WTC11 (cell line): ENCODE measurements at regions not wholly inside any gene's neighbourhood (a gene's known extent, or its start where the extent isn't known, plus 50 kb on each side); places are given as distances from the start of the nearest gene placed in this dataset.
A peak's percentile ranks its signal among the peaks of the same experiment; 100 is the strongest.
"Not testable (repeated sequence)": the region's sequence is repeated elsewhere in the genome, so short reads cannot be mapped to it uniquely, and the experiment has no call there.

ENCODE experiments used
- ATAC-seq: fragments of 200-7000 bp; cut with Tn5 transposase; 2 replicates; pipeline ENCODE4 v1.10.0; 2021; ENCODE audit warnings: mild to moderate bottlenecking, moderate library complexity
- CTCF ChIA-PET: fragments of 300-600 bp; sonication (Branson Sonifier 250); formaldehyde crosslinking; loops from one replicate; lab custom pipeline; 2021; ENCODE audit warnings: antibody characterized with exemption; lab: Charles Lee
- POLR2A ChIA-PET: fragments of 350-600 bp; sonication (Branson Sonifier 250); formaldehyde crosslinking; loops from one replicate; lab custom pipeline; 2021; ENCODE audit warnings: antibody characterized with exemption; lab: Charles Lee
- DNase-seq: peaks from one replicate; pipeline ENCODE4 v3.0.0; 2021; ENCODE audit warnings: low spot score
- H3K27ac Mint-ChIP-seq: 2 replicates; pipeline ENCODE4 v1.8.0; 2021; ENCODE audit warnings: mixed read lengths
- H3K27me3 Mint-ChIP-seq: 2 replicates; pipeline ENCODE4 v1.8.0; 2021; ENCODE audit warnings: low read depth, mild to moderate bottlenecking, moderate library complexity, mixed read lengths
- H3K36me3 Mint-ChIP-seq: 2 replicates; pipeline ENCODE4 v1.8.0; 2021; ENCODE audit warnings: mixed read lengths
- H3K4me1 Mint-ChIP-seq: 2 replicates; pipeline ENCODE4 v1.8.0; 2022; ENCODE audit warnings: mixed read lengths
- H3K4me3 Mint-ChIP-seq: 2 replicates; pipeline ENCODE4 v1.8.0; 2021; ENCODE audit warnings: mild to moderate bottlenecking, moderate library complexity, mixed read lengths
- H3K9me3 Mint-ChIP-seq: 2 replicates; pipeline ENCODE4 v1.8.0; 2021; ENCODE audit warnings: mixed read lengths
- ATF3 ChIP-seq: sonication (generic); formaldehyde crosslinking; conservative IDR thresholded peaks from 2 replicates; pipeline ENCODE4 v1.8.1; 2022; ENCODE audit warnings: mild to moderate bottlenecking, missing genetic modification reagents
- E2F1 ChIP-seq: sonication (generic); formaldehyde crosslinking; IDR thresholded peaks from 2 replicates; pipeline ENCODE4 v1.8.0; 2022; ENCODE audit warnings: mild to moderate bottlenecking, missing genetic modification reagents
- FOXP1 ChIP-seq: sonication (generic); formaldehyde crosslinking; IDR thresholded peaks from 2 replicates; pipeline ENCODE4 v1.8.0; 2022; ENCODE audit warnings: missing genetic modification reagents, mild to moderate bottlenecking, moderate library complexity, borderline replicate concordance
- GABPB1 ChIP-seq: sonication (generic); formaldehyde crosslinking; IDR thresholded peaks from 2 replicates; pipeline ENCODE4 v1.8.1; 2023; ENCODE audit warnings: mild to moderate bottlenecking, missing genetic modification reagents
- HMGXB4 ChIP-seq: sonication (generic); formaldehyde crosslinking; IDR thresholded peaks from 2 replicates; pipeline ENCODE4 v1.8.1; 2023; ENCODE audit warnings: mild to moderate bottlenecking, moderate library complexity, missing genetic modification reagents
- JUN ChIP-seq: sonication (generic); formaldehyde crosslinking; IDR thresholded peaks from 2 replicates; pipeline ENCODE4 v1.8.0; 2023; ENCODE audit warnings: mild to moderate bottlenecking, missing genetic modification reagents
- NFYB ChIP-seq: sonication (generic); formaldehyde crosslinking; conservative IDR thresholded peaks from 2 replicates; pipeline ENCODE4 v1.8.0; 2022; ENCODE audit warnings: low read depth, missing genetic modification reagents
- RORB ChIP-seq: fragments of 250-450 bp; sonication (Bioruptor Pico); IDR thresholded peaks from 2 replicates; pipeline ENCODE4 v1.9.0; 2021; ENCODE audit warnings: mild to moderate bottlenecking
- TEAD1 ChIP-seq: sonication (generic); formaldehyde crosslinking; IDR thresholded peaks from 2 replicates; pipeline ENCODE4 v1.8.0; 2022; ENCODE audit warnings: mild to moderate bottlenecking, missing genetic modification reagents
- TEAD4 ChIP-seq: sonication (generic); formaldehyde crosslinking; IDR thresholded peaks from 2 replicates; pipeline ENCODE4 v1.8.0; 2022; ENCODE audit warnings: mild to moderate bottlenecking, missing genetic modification reagents
- ZNF281 ChIP-seq: sonication (generic); formaldehyde crosslinking; IDR thresholded peaks from 2 replicates; pipeline ENCODE4 v1.8.0; 2023; ENCODE audit warnings: mild to moderate bottlenecking, missing genetic modification reagents
- TF ChIP-seq, protein P1 (sequence below): sonication (generic); formaldehyde crosslinking; IDR thresholded peaks from 2 replicates; pipeline ENCODE4 v1.8.1; 2023; ENCODE audit warnings: mild to moderate bottlenecking, missing genetic modification reagents
- TF ChIP-seq, protein P2 (sequence below): fragments of 250-450 bp; sonication (Bioruptor Pico); IDR thresholded peaks from 2 replicates; pipeline ENCODE4 v1.9.0; 2021; ENCODE audit warnings: mild to moderate bottlenecking, borderline replicate concordance
- TF ChIP-seq, protein P3 (sequence below): sonication (generic); formaldehyde crosslinking; IDR thresholded peaks from 2 replicates; pipeline ENCODE4 v1.8.0; 2022; ENCODE audit warnings: mild to moderate bottlenecking, missing genetic modification reagents
- TF ChIP-seq, protein P4 (sequence below): sonication (generic); formaldehyde crosslinking; IDR thresholded peaks from 2 replicates; pipeline ENCODE4 v1.8.1; 2023; ENCODE audit warnings: mild to moderate bottlenecking, missing genetic modification reagents, borderline replicate concordance

DNA sequence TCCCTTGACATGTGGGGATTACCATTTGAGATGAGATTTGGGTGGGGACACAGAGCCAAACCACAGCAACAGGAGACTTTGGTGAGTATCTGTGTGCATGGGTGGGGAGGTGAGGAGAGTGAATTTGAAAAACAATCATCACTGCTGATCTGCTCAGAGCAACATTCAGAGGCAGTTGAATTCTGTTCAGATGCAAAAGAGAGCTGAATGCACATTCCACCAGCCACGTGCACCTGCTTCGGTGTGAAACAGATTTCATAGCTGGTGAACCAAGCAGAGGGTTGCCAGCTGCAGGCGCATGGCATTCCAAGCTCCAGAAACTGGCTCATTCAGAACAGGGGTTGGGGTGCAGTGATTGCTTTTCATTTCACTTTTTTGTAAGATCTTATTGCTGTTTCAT is 233.1 kb upstream of the FOXF1 start (continued):
- TF ChIP-seq, protein P1, sequence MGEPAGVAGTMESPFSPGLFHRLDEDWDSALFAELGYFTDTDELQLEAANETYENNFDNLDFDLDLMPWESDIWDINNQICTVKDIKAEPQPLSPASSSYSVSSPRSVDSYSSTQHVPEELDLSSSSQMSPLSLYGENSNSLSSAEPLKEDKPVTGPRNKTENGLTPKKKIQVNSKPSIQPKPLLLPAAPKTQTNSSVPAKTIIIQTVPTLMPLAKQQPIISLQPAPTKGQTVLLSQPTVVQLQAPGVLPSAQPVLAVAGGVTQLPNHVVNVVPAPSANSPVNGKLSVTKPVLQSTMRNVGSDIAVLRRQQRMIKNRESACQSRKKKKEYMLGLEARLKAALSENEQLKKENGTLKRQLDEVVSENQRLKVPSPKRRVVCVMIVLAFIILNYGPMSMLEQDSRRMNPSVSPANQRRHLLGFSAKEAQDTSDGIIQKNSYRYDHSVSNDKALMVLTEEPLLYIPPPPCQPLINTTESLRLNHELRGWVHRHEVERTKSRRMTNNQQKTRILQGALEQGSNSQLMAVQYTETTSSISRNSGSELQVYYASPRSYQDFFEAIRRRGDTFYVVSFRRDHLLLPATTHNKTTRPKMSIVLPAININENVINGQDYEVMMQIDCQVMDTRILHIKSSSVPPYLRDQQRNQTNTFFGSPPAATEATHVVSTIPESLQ (CRISPR knock-in tag): no peak
- TF ChIP-seq, protein P2, sequence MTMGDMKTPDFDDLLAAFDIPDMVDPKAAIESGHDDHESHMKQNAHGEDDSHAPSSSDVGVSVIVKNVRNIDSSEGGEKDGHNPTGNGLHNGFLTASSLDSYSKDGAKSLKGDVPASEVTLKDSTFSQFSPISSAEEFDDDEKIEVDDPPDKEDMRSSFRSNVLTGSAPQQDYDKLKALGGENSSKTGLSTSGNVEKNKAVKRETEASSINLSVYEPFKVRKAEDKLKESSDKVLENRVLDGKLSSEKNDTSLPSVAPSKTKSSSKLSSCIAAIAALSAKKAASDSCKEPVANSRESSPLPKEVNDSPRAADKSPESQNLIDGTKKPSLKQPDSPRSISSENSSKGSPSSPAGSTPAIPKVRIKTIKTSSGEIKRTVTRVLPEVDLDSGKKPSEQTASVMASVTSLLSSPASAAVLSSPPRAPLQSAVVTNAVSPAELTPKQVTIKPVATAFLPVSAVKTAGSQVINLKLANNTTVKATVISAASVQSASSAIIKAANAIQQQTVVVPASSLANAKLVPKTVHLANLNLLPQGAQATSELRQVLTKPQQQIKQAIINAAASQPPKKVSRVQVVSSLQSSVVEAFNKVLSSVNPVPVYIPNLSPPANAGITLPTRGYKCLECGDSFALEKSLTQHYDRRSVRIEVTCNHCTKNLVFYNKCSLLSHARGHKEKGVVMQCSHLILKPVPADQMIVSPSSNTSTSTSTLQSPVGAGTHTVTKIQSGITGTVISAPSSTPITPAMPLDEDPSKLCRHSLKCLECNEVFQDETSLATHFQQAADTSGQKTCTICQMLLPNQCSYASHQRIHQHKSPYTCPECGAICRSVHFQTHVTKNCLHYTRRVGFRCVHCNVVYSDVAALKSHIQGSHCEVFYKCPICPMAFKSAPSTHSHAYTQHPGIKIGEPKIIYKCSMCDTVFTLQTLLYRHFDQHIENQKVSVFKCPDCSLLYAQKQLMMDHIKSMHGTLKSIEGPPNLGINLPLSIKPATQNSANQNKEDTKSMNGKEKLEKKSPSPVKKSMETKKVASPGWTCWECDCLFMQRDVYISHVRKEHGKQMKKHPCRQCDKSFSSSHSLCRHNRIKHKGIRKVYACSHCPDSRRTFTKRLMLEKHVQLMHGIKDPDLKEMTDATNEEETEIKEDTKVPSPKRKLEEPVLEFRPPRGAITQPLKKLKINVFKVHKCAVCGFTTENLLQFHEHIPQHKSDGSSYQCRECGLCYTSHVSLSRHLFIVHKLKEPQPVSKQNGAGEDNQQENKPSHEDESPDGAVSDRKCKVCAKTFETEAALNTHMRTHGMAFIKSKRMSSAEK (CRISPR knock-in tag): no peak
- TF ChIP-seq TEAD4 (CRISPR knock-in tag) (0 out of 2 replicates have a peak, but pooled peaks have one; percentile 22), ZNF281 (CRISPR knock-in tag) (no peak)
- TF ChIP-seq, protein P3, sequence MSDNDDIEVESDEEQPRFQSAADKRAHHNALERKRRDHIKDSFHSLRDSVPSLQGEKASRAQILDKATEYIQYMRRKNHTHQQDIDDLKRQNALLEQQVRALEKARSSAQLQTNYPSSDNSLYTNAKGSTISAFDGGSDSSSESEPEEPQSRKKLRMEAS (CRISPR knock-in tag): peak; percentile 90

GRCh38 chr16:86277859-86278258 is 232.5 kb upstream of the FOXF1 start:
- peaks cover 64% of the 10 kb centered on the region for H3K27me3 Mint-ChIP-seq
- DNase-seq, H3K9me3 Mint-ChIP-seq, POLR2A ChIA-PET, ATAC-seq, H3K36me3 Mint-ChIP-seq: not testable (repeated sequence)
- CTCF ChIA-PET: interaction anchor here (1.4 to 1.9 kb wide), 3 partner anchors 25 to 240 kb away, joined by 3 to 15 read pairs (median 5); no protein-coding TSS in a partner anchor
- H3K27ac Mint-ChIP-seq: peak overlapping the region; percentile 93; the same call in 1 of the 2 replicates
- 0 out of 2 replicates have a peak overlapping the region, but pooled peaks have one; percentile 26 for H3K4me3 Mint-ChIP-seq
- peaks cover 67% of the 10 kb centered on the region for H3K4me1 Mint-ChIP-seq

DNA sequence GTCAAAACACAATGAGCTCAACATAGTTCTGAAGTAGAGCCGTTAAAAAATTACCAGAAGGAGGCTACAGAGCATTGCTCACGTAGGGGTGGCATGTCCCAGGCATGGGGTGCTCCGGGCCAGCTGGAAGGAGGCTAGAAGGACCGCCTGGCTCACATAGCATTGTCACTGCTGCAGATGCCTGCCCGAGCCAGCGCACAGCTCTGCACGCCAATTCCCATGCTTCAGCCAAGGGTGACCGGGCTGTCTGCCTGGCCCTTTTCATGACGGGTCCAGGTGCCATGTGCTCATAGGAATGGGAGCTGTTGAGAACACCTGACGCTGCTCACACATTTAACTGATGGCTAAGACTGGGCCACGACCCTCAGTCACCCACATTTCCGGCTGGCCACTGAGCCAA is 228.9 kb upstream of the FOXF1 start:
- ChIA-PET POLR2A (no interaction called here), CTCF (interaction anchor here (0.8 to 1.3 kb wide), 3 partner anchors 29 to 236 kb away, joined by 3 to 5 read pairs (median 3); no protein-coding TSS in a partner anchor)
- Mint-ChIP-seq H3K27ac (no peak overlapping the region), H3K9me3 (no peaks in the 10 kb centered on the region), H3K36me3 (no peaks in the 10 kb centered on the region), H3K4me3 (no peak overlapping the region), H3K27me3 (peaks cover 99% of the 10 kb centered on the region)
- DNase-seq: no peak
- no peak for ATAC-seq
- TF ChIP-seq JUN (CRISPR knock-in tag) (no peak), RORB (CRISPR knock-in tag) (no peak), ATF3 (CRISPR knock-in tag) (no peak), E2F1 (CRISPR knock-in tag) (no peak), FOXP1 (CRISPR knock-in tag) (no peak), TEAD1 (CRISPR knock-in tag) (no peak), GABPB1 (CRISPR knock-in tag) (no peak), HMGXB4 (CRISPR knock-in tag) (no peak), NFYB (no peak)
- TF ChIP-seq, protein P4, sequence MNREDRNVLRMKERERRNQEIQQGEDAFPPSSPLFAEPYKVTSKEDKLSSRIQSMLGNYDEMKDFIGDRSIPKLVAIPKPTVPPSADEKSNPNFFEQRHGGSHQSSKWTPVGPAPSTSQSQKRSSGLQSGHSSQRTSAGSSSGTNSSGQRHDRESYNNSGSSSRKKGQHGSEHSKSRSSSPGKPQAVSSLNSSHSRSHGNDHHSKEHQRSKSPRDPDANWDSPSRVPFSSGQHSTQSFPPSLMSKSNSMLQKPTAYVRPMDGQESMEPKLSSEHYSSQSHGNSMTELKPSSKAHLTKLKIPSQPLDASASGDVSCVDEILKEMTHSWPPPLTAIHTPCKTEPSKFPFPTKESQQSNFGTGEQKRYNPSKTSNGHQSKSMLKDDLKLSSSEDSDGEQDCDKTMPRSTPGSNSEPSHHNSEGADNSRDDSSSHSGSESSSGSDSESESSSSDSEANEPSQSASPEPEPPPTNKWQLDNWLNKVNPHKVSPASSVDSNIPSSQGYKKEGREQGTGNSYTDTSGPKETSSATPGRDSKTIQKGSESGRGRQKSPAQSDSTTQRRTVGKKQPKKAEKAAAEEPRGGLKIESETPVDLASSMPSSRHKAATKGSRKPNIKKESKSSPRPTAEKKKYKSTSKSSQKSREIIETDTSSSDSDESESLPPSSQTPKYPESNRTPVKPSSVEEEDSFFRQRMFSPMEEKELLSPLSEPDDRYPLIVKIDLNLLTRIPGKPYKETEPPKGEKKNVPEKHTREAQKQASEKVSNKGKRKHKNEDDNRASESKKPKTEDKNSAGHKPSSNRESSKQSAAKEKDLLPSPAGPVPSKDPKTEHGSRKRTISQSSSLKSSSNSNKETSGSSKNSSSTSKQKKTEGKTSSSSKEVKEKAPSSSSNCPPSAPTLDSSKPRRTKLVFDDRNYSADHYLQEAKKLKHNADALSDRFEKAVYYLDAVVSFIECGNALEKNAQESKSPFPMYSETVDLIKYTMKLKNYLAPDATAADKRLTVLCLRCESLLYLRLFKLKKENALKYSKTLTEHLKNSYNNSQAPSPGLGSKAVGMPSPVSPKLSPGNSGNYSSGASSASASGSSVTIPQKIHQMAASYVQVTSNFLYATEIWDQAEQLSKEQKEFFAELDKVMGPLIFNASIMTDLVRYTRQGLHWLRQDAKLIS (CRISPR knock-in tag): no peak
- TF ChIP-seq, all 79 proteins: peak for 0
- peaks cover 84% of the 10 kb centered on the region for H3K4me1 Mint-ChIP-seq
